ENCODE measurements at regions not wholly inside any gene's neighbourhood (a gene's known extent, or its start where the extent isn't known, plus 50 kb on each side); places are given as distances from the start of the nearest gene placed in this dataset.

GRCh38 chr14:82879949-82880535 lies 1346.4 kb upstream of the SEL1L start:
- DNase-seq (ENCODE audit: insufficient read length) (no peak), FAIRE-seq (no peak)
- TF ChIP-seq POLR2AphosphoS5 (IDR thresholded peaks at IDR 0.05; ENCODE audit: low read depth, low read length) (no peak), TAF1 (IDR thresholded peaks at IDR 0.05; ENCODE audit: borderline replicate concordance, low read depth, low read length) (no peak), POLR2A (IDR thresholded peaks at IDR 0.05; ENCODE audit: low read depth, low read length) (no peak)

- DNase-seq (ENCODE audit: insufficient read length) = no peak
- no peak for TF ChIP-seq TAF1 (IDR thresholded peaks at IDR 0.05; ENCODE audit: borderline replicate concordance, low read depth, low read length)
- TF ChIP-seq POLR2A (IDR thresholded peaks at IDR 0.05; ENCODE audit: low read depth, low read length) = no peak
- no peak for TF ChIP-seq POLR2AphosphoS5 (IDR thresholded peaks at IDR 0.05; ENCODE audit: low read depth, low read length)
- FAIRE-seq = no peak
These were observed 1353.0 kb upstream of the SEL1L start for GRCh38 chr14:82886670-82887069.

- FAIRE-seq = no peak
- TF ChIP-seq POLR2A (IDR thresholded peaks at IDR 0.05; ENCODE audit: low read depth, low read length) (no peak), POLR2AphosphoS5 (IDR thresholded peaks at IDR 0.05; ENCODE audit: low read depth, low read length) (no peak), TAF1 (IDR thresholded peaks at IDR 0.05; ENCODE audit: borderline replicate concordance, low read depth, low read length) (no peak)
- no peak for DNase-seq (ENCODE audit: insufficient read length)
These were observed 1356.0 kb upstream of the SEL1L start for GRCh38 chr14:82889701-82890100.

- TF ChIP-seq POLR2A (IDR thresholded peaks at IDR 0.05; ENCODE audit: low read depth, low read length) = no peak
- TF ChIP-seq POLR2AphosphoS5 (IDR thresholded peaks at IDR 0.05; ENCODE audit: low read depth, low read length) = no peak
- no peak for TF ChIP-seq TAF1 (IDR thresholded peaks at IDR 0.05; ENCODE audit: borderline replicate concordance, low read depth, low read length)
- no peak for FAIRE-seq
- DNase-seq (ENCODE audit: insufficient read length) = no peak
These were observed 1362.8 kb upstream of the SEL1L start for GRCh38 chr14:82896476-82896875.

- no peak for DNase-seq (ENCODE audit: insufficient read length)
- FAIRE-seq = no peak
- no peak for TF ChIP-seq TAF1 (IDR thresholded peaks at IDR 0.05; ENCODE audit: borderline replicate concordance, low read depth, low read length)
- TF ChIP-seq POLR2AphosphoS5 (IDR thresholded peaks at IDR 0.05; ENCODE audit: low read depth, low read length) = no peak
- TF ChIP-seq POLR2A (IDR thresholded peaks at IDR 0.05; ENCODE audit: low read depth, low read length) = no peak
These were observed 1364.0 kb upstream of the SEL1L start for GRCh38 chr14:82897469-82898308.

- TF ChIP-seq POLR2AphosphoS5 (IDR thresholded peaks at IDR 0.05; ENCODE audit: low read depth, low read length) = no peak
- TF ChIP-seq TAF1 (IDR thresholded peaks at IDR 0.05; ENCODE audit: borderline replicate concordance, low read depth, low read length) = no peak
- no peak for TF ChIP-seq POLR2A (IDR thresholded peaks at IDR 0.05; ENCODE audit: low read depth, low read length)
- DNase-seq (ENCODE audit: insufficient read length) (no peak), FAIRE-seq (no peak)
These were observed 1372.1 kb upstream of the SEL1L start for GRCh38 chr14:82905762-82906161.

- FAIRE-seq = no peak
- no peak for DNase-seq (ENCODE audit: insufficient read length)
- TF ChIP-seq POLR2AphosphoS5 (IDR thresholded peaks at IDR 0.05; ENCODE audit: low read depth, low read length) = no peak
- no peak for TF ChIP-seq TAF1 (IDR thresholded peaks at IDR 0.05; ENCODE audit: borderline replicate concordance, low read depth, low read length)
- TF ChIP-seq POLR2A (IDR thresholded peaks at IDR 0.05; ENCODE audit: low read depth, low read length) = no peak
These were observed 1378.3 kb upstream of the SEL1L start for GRCh38 chr14:82911930-82912329.

GRCh38 chr14:82913396-82913795 lies 1379.7 kb upstream of the SEL1L start:
- TF ChIP-seq POLR2A (IDR thresholded peaks at IDR 0.05; ENCODE audit: low read depth, low read length) (no peak), POLR2AphosphoS5 (IDR thresholded peaks at IDR 0.05; ENCODE audit: low read depth, low read length) (no peak), TAF1 (IDR thresholded peaks at IDR 0.05; ENCODE audit: borderline replicate concordance, low read depth, low read length) (no peak)
- FAIRE-seq (no peak), DNase-seq (ENCODE audit: insufficient read length) (no peak)

- FAIRE-seq = no peak
- no peak for TF ChIP-seq POLR2AphosphoS5 (IDR thresholded peaks at IDR 0.05; ENCODE audit: low read depth, low read length)
- no peak for TF ChIP-seq POLR2A (IDR thresholded peaks at IDR 0.05; ENCODE audit: low read depth, low read length)
- no peak for TF ChIP-seq TAF1 (IDR thresholded peaks at IDR 0.05; ENCODE audit: borderline replicate concordance, low read depth, low read length)
- DNase-seq (ENCODE audit: insufficient read length) = no peak
These were observed 1381.7 kb upstream of the SEL1L start for GRCh38 chr14:82915381-82915780.

GRCh38 chr14:82935691-82936090 lies 1402.0 kb upstream of the SEL1L start:
- FAIRE-seq (no peak), DNase-seq (ENCODE audit: insufficient read length) (no peak)
- TF ChIP-seq POLR2AphosphoS5 (IDR thresholded peaks at IDR 0.05; ENCODE audit: low read depth, low read length) (no peak), POLR2A (IDR thresholded peaks at IDR 0.05; ENCODE audit: low read depth, low read length) (no peak), TAF1 (IDR thresholded peaks at IDR 0.05; ENCODE audit: borderline replicate concordance, low read depth, low read length) (no peak)

GRCh38 chr14:82951171-82951570 lies 1417.5 kb upstream of the SEL1L start:
- TF ChIP-seq POLR2AphosphoS5 (IDR thresholded peaks at IDR 0.05; ENCODE audit: low read depth, low read length) (no peak), POLR2A (IDR thresholded peaks at IDR 0.05; ENCODE audit: low read depth, low read length) (no peak), TAF1 (IDR thresholded peaks at IDR 0.05; ENCODE audit: borderline replicate concordance, low read depth, low read length) (no peak)
- DNase-seq (ENCODE audit: insufficient read length) (no peak), FAIRE-seq (no peak)

GRCh38 chr14:82963756-82964155 lies 1430.1 kb upstream of the SEL1L start:
- TF ChIP-seq TAF1 (IDR thresholded peaks at IDR 0.05; ENCODE audit: borderline replicate concordance, low read depth, low read length) (no peak), POLR2A (IDR thresholded peaks at IDR 0.05; ENCODE audit: low read depth, low read length) (no peak), POLR2AphosphoS5 (IDR thresholded peaks at IDR 0.05; ENCODE audit: low read depth, low read length) (no peak)
- FAIRE-seq (no peak), DNase-seq (ENCODE audit: insufficient read length) (no peak)
